RWPE2 (cell line): ENCODE measurements at regions not wholly inside any gene's neighbourhood (a gene's known extent, or its start where the extent isn't known, plus 50 kb on each side); places are given as distances from the start of the nearest gene placed in this dataset.

ENCODE experiments used
- ATAC-seq: fragments of 200-7000 bp; cut with Tn5 transposase; 3 replicates; pipeline ENCODE4 v1.9.1; 2021; ENCODE audit warnings: low read depth
- DNase-seq: peaks from one replicate; pipeline ENCODE4 v3.0.0-alpha.2; 2020; ENCODE audit warnings: low spot score
- H3K27ac ChIP-seq: fragments of 450-650 bp; 2 replicates; pipeline ENCODE4 v1.5.1; 2017; ENCODE audit warnings: mild to moderate bottlenecking; ENCODE audit not compliant: poor library complexity, severe bottlenecking
- H3K27me3 ChIP-seq: fragments of 250-450 bp; sonication (Bioruptor Pico); 2 replicates; pipeline ENCODE4 v1.5.1; 2021; ENCODE audit warnings: mild to moderate bottlenecking, moderate library complexity; ENCODE audit not compliant: insufficient read depth, poor library complexity, severe bottlenecking
- H3K36me3 ChIP-seq: fragments of 250-450 bp; sonication (Bioruptor Pico); 2 replicates; pipeline ENCODE4 v1.5.1; 2020; ENCODE audit warnings: low read depth, mild to moderate bottlenecking, moderate library complexity
- H3K4me1 ChIP-seq: fragments of 250-450 bp; sonication (Bioruptor Pico); 2 replicates; pipeline ENCODE4 v1.5.1; 2021; ENCODE audit warnings: mild to moderate bottlenecking, moderate library complexity; ENCODE audit not compliant: insufficient read depth, poor library complexity, severe bottlenecking
- H3K4me3 ChIP-seq: fragments of 250-450 bp; sonication (Bioruptor Pico); 2 replicates; pipeline ENCODE4 v1.5.1; 2021; ENCODE audit warnings: mild to moderate bottlenecking, moderate library complexity; ENCODE audit not compliant: severe bottlenecking
- H3K9me3 ChIP-seq: fragments of 250-450 bp; sonication (Bioruptor Pico); 2 replicates; pipeline ENCODE4 v1.5.1; 2021; ENCODE audit warnings: mild to moderate bottlenecking, moderate library complexity; ENCODE audit not compliant: severe bottlenecking
- CTCF ChIP-seq: fragments of 450-650 bp; IDR thresholded peaks from one replicate; pipeline ENCODE4 v1.5.1; 2017; ENCODE audit warnings: mild to moderate bottlenecking, moderate library complexity; ENCODE audit not compliant: poor library complexity, severe bottlenecking

GRCh38 chr11:81986556-81987161 lies 747.0 kb downstream of the FAM181B start:
- ATAC-seq = no peak
- no peaks in the 10 kb centered on the region for H3K36me3 ChIP-seq
- TF ChIP-seq CTCF = no peak
- DNase-seq = no peak
- H3K9me3 ChIP-seq = no peaks in the 10 kb centered on the region
- H3K4me3 ChIP-seq = no peak overlapping the region
- no peak overlapping the region for H3K27ac ChIP-seq
- H3K27me3 ChIP-seq = no peaks in the 10 kb centered on the region
- no peaks in the 10 kb centered on the region for H3K4me1 ChIP-seq

DNA sequence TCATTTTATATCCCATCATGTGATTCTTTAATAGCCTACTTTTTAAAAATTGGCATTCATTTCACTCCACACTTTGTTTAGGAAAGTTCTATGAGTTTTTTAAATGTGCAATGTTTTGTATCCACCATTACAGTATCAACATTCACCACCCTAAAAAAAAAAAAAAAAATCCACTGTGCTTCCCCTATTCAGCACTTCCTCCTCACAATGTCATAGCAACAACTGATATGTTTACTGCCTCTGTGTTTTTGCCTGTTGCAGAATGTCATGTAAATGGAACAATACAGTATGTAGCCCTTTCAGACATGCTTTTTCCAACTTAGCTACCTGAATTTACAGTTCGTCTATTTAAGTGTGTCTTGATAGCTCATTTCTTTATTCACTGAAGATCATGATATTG lies 754.2 kb downstream of the FAM181B start:
- Histone ChIP-seq H3K36me3 (no peaks in the 10 kb centered on the region), H3K4me1 (no peaks in the 10 kb centered on the region), H3K27me3 (no peaks in the 10 kb centered on the region), H3K27ac (no peak overlapping the region), H3K4me3 (no peak overlapping the region), H3K9me3 (no peaks in the 10 kb centered on the region)
- DNase-seq (no peak), ATAC-seq (no peak)
- TF ChIP-seq CTCF = no peak

GRCh38 chr11:81975261-81975900 lies 758.3 kb downstream of the FAM181B start:
- TF ChIP-seq CTCF = no peak
- no peak overlapping the region for H3K4me3 ChIP-seq
- no peak overlapping the region for H3K27ac ChIP-seq
- H3K36me3 ChIP-seq = no peaks in the 10 kb centered on the region
- H3K27me3 ChIP-seq = no peaks in the 10 kb centered on the region
- no peak for ATAC-seq
- H3K4me1 ChIP-seq = no peaks in the 10 kb centered on the region
- DNase-seq = no peak
- no peaks in the 10 kb centered on the region for H3K9me3 ChIP-seq

DNA sequence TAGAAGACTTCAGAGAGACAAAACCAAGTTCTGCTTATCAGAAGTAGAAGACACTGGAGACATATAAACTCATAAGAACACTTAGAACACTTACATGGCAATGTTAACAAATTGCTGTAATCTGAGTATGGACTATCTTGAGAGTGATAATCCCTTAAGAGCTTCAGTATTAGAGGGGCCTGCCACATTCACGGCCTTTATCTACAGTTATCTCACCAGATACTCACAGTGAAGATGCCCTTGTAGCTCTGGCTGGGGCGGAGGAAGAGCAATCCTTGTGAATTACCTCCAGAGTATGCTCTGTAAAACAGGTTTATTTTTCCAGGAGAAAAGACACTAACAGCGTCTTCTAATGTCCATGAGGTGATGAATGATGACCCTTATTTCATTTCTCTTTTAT lies 762.8 kb downstream of the FAM181B start:
- Histone ChIP-seq H3K36me3 (no peaks in the 10 kb centered on the region), H3K9me3 (no peaks in the 10 kb centered on the region), H3K4me1 (no peaks in the 10 kb centered on the region), H3K27ac (no peak overlapping the region), H3K4me3 (no peak overlapping the region), H3K27me3 (no peaks in the 10 kb centered on the region)
- DNase-seq (no peak), ATAC-seq (no peak)
- TF ChIP-seq CTCF = no peak

- Histone ChIP-seq H3K9me3 (no peaks in the 10 kb centered on the region), H3K4me1 (no peaks in the 10 kb centered on the region), H3K36me3 (no peaks in the 10 kb centered on the region), H3K27me3 (no peaks in the 10 kb centered on the region), H3K4me3 (no peak overlapping the region), H3K27ac (no peak overlapping the region)
- ATAC-seq = no peak
- TF ChIP-seq CTCF = no peak
- no peak for DNase-seq
Measured at GRCh38 chr11:81967242-81967641, 766.4 kb downstream of the FAM181B start.
